Sigmoid colon (tissue), 4 donors: ENCODE measurements at regions not wholly inside any gene's neighbourhood (a gene's known extent, or its start where the extent isn't known, plus 50 kb on each side); places are given as distances from the start of the nearest gene placed in this dataset.

ENCODE experiments used
- POLR2A ChIP-seq, 2 donors: fragments of 450-650 bp; IDR thresholded peaks; one replicate each; pipeline ENCODE4 v1.6.1; 2016; ENCODE audit warnings: antibody characterized with exemption in 2 of 2, mild to moderate bottlenecking in 2 of 2, moderate library complexity in 2 of 2
- POLR2AphosphoS5 ChIP-seq, 4 donors: sonication (generic); formaldehyde crosslinking; IDR thresholded peaks; one replicate each; pipeline ENCODE4 v1.6.1; 2017; ENCODE audit warnings: antibody characterized with exemption in 4 of 4
- TF ChIP-seq, protein P1 (sequence below), 4 experiments: fragments of 450-650 bp in 3 of 4; fragments of 200-600 bp in 1 of 4; IDR thresholded peaks; one replicate each; pipeline ENCODE4 v1.5.1; 2016 to 2019; ENCODE audit warnings: antibody characterized with exemption in 4 of 4, mild to moderate bottlenecking in 3 of 4, moderate library complexity in 2 of 4

DNA sequence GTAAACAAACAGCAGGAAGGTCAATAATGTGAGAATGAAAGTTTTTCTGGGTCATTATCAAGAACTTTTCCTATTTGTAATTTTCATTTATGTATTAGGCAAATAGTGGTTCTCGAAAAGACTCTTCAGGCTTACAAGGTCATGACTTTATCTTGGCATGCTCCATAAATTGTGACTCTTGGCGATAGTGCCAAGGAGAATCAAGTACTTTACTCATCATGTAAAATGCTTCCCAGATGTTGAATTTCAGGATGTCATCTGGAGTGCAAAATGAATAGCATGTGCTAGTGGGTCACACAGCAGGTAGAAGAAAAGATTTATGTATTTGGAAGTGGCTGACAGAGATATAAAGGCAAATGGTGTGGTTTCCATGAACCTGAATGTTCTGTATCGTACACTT, 1492.7 kb upstream of the PCDH20 start:
- TF ChIP-seq, protein P1, sequence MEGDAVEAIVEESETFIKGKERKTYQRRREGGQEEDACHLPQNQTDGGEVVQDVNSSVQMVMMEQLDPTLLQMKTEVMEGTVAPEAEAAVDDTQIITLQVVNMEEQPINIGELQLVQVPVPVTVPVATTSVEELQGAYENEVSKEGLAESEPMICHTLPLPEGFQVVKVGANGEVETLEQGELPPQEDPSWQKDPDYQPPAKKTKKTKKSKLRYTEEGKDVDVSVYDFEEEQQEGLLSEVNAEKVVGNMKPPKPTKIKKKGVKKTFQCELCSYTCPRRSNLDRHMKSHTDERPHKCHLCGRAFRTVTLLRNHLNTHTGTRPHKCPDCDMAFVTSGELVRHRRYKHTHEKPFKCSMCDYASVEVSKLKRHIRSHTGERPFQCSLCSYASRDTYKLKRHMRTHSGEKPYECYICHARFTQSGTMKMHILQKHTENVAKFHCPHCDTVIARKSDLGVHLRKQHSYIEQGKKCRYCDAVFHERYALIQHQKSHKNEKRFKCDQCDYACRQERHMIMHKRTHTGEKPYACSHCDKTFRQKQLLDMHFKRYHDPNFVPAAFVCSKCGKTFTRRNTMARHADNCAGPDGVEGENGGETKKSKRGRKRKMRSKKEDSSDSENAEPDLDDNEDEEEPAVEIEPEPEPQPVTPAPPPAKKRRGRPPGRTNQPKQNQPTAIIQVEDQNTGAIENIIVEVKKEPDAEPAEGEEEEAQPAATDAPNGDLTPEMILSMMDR (IDR thresholded peaks at IDR 0.05): no peak
- TF ChIP-seq POLR2A (IDR thresholded peaks at IDR 0.05) (no peak), POLR2AphosphoS5 (IDR thresholded peaks at IDR 0.05) (no peak)
